ENCODE measurements at regions not wholly inside any gene's neighbourhood (a gene's known extent, or its start where the extent isn't known, plus 50 kb on each side); places are given as distances from the start of the nearest gene placed in this dataset.

- TF ChIP-seq CTCF (IDR thresholded peaks at IDR 0.05; ENCODE audit: extremely low read depth, insufficient read depth, missing control alignments): no peak
- no peak for DNase-seq (ENCODE audit: low spot score)
- in situ Hi-C loops (cut with MboI; ENCODE audit: low pct_unique_long_range_greater_than_20kb, low sequenced_read_pairs, unreplicated experiment): no loop called here
Observed at GRCh38 chr3:143208976-143209714, 89.6 kb downstream of the CHST2 start.

GRCh38 chr3:143209715-143210059 lies 90.1 kb downstream of the CHST2 start:
- DNase-seq (ENCODE audit: low spot score): no peak
- TF ChIP-seq CTCF (IDR thresholded peaks at IDR 0.05; ENCODE audit: extremely low read depth, insufficient read depth, missing control alignments): no peak
- in situ Hi-C loops (cut with MboI; ENCODE audit: low pct_unique_long_range_greater_than_20kb, low sequenced_read_pairs, unreplicated experiment): no loop called here

- DNase-seq (ENCODE audit: low spot score): no peak
- TF ChIP-seq CTCF (IDR thresholded peaks at IDR 0.05; ENCODE audit: extremely low read depth, insufficient read depth, missing control alignments): no peak
- in situ Hi-C loops (cut with MboI; ENCODE audit: low pct_unique_long_range_greater_than_20kb, low sequenced_read_pairs, unreplicated experiment): no loop called here
Observed at GRCh38 chr3:143210141-143210540, 90.6 kb downstream of the CHST2 start.

GRCh38 chr3:143215059-143215458 lies 95.5 kb downstream of the CHST2 start:
- no peak for TF ChIP-seq CTCF (IDR thresholded peaks at IDR 0.05; ENCODE audit: extremely low read depth, insufficient read depth, missing control alignments)
- DNase-seq (ENCODE audit: low spot score): no peak
- in situ Hi-C loops (cut with MboI; ENCODE audit: low pct_unique_long_range_greater_than_20kb, low sequenced_read_pairs, unreplicated experiment): no loop called here
